Right lobe of liver (tissue), 6 donors: ENCODE measurements at regions not wholly inside any gene's neighbourhood (a gene's known extent, or its start where the extent isn't known, plus 50 kb on each side); places are given as distances from the start of the nearest gene placed in this dataset.

ENCODE experiments used
- ATAC-seq, 4 donors: fragments of 200-7000 bp; cut with Tn5 transposase; one replicate each; pipeline ENCODE4 v1.9.1; 2020; ENCODE audit warnings: mild to moderate bottlenecking in 4 of 4, moderate library complexity in 4 of 4
- DNase-seq, 3 donors: peaks; one replicate each; pipeline ENCODE4 v3.0.0-alpha.2; 2020
- H3K27ac ChIP-seq, 3 donors: fragments of 200-600 bp; one replicate each; pipeline ENCODE4 v1.8.0; 2022
- H3K27me3 ChIP-seq, 2 donors: fragments of 200-600 bp; one replicate each; pipeline ENCODE4 v1.8.0; 2022
- H3K36me3 ChIP-seq, 4 donors: fragments of 200-600 bp; sonication (generic) in 1 of 4; one replicate each; pipeline versions ENCODE4 v1.5.1 to v1.8.0; 2017 to 2022; ENCODE audit warnings: control low read depth in 1 of 4
- H3K4me1 ChIP-seq, 4 donors: fragments of 200-600 bp; sonication (generic) in 1 of 4; one replicate each; pipeline versions ENCODE4 v1.5.1 to v1.8.0; 2017 to 2022; ENCODE audit warnings: control low read depth in 1 of 4
- H3K4me3 ChIP-seq, 3 donors: fragments of 200-600 bp; one replicate each; pipeline ENCODE4 v1.8.0; 2022
- H3K9me3 ChIP-seq, 4 donors: fragments of 200-600 bp; sonication (generic) in 1 of 4; one replicate each; pipeline versions ENCODE4 v1.5.1 to v1.8.0; 2017 to 2022; ENCODE audit warnings: control low read depth in 1 of 4
- CTCF ChIP-seq, 4 donors: fragments of 200-600 bp in 3 of 4; fragments of 450-650 bp in 1 of 4; IDR thresholded peaks; one replicate each; pipeline versions ENCODE4 v1.5.1 to v1.8.0; 2016 to 2022; ENCODE audit warnings: antibody characterized with exemption in 4 of 4, mild to moderate bottlenecking in 2 of 4
- POLR2A ChIP-seq: fragments of 450-650 bp; IDR thresholded peaks from one replicate; pipeline ENCODE4 v1.6.1; 2017; ENCODE audit warnings: antibody characterized with exemption, mild to moderate bottlenecking
- WGBS: methylation state at CpG from one replicate; pipeline ENCODE4 v1.1.6; 2018; ENCODE audit warnings: low coverage, low lambda C conversion rate; ENCODE audit not compliant: insufficient coverage; ENCODE audit errors: missing lambda C conversion rate; 5-methylcytosine and 5-hydroxymethylcytosine counted together
- intact Hi-C, 2 donors: fragments of 100-400 bp; cut with DNase I; formaldehyde crosslinking; loops; one replicate each; pipeline versions ENCODE4 v1.11.2 to v1.14.1; 2022
- donor health status: DM: no; HTN: yes; CAD: no.
- donor health status: DM: no; HTN: no; CAD: no.
- donor health status: DM: no; HTN: no; CAD: no.
- donor health status: DM: no; HTN: yes; CAD: no.
- donor health status: DM: no; HTN: yes; CAD: no.

GRCh38 chr17:68707031-68707430 is 105.9 kb upstream of the FAM20A start:
- Histone ChIP-seq H3K27ac (no peak overlapping the region), H3K9me3 (peaks cover 0 to 2% (median 0%) of the 10 kb centered on the region in 4 donors), H3K27me3 (no peaks in the 10 kb centered on the region), H3K4me1 (no peaks in the 10 kb centered on the region), H3K4me3 (no peak overlapping the region), H3K36me3 (no peaks in the 10 kb centered on the region)
- DNase-seq (no peak), ATAC-seq (no peak)
- TF ChIP-seq POLR2A: no peak
- no peak for TF ChIP-seq CTCF (IDR thresholded peaks at IDR 0.05)
- intact Hi-C loops: no loop called here
- 82% methylated on average over 4 of the region's 4 CpGs for WGBS

- Histone ChIP-seq H3K36me3 (no peaks in the 10 kb centered on the region), H3K4me3 (no peak overlapping the region), H3K27ac (no peak overlapping the region), H3K4me1 (no peaks in the 10 kb centered on the region), H3K27me3 (no peaks in the 10 kb centered on the region), H3K9me3 (peaks cover 0 to 2% (median 0%) of the 10 kb centered on the region in 4 donors)
- no peak for TF ChIP-seq CTCF (IDR thresholded peaks at IDR 0.05)
- TF ChIP-seq POLR2A: no peak
- intact Hi-C loops: no loop called here
- no peak for DNase-seq
- 56% methylated on average over 5 of the region's 5 CpGs for WGBS
- peak in 1 of 4 donors; percentile 33 for ATAC-seq
These were observed 105.3 kb upstream of the FAM20A start for GRCh38 chr17:68706356-68706920.

- H3K9me3 ChIP-seq: no peaks in the 10 kb centered on the region
- intact Hi-C loops: no loop called here
- H3K36me3 ChIP-seq: no peaks in the 10 kb centered on the region
- no peak for DNase-seq
- H3K4me3 ChIP-seq: no peak overlapping the region
- ATAC-seq: no peak
- no peaks in the 10 kb centered on the region for H3K4me1 ChIP-seq
- TF ChIP-seq POLR2A (no peak), CTCF (IDR thresholded peaks at IDR 0.05) (no peak)
- WGBS: 59% methylated on average over 3 of the region's 3 CpGs
- H3K27me3 ChIP-seq: no peaks in the 10 kb centered on the region
- H3K27ac ChIP-seq: no peak overlapping the region
These were observed 104.5 kb upstream of the FAM20A start for GRCh38 chr17:68705714-68706076.

- DNase-seq: no peak
- TF ChIP-seq CTCF (IDR thresholded peaks at IDR 0.05) (no peak), POLR2A (no peak)
- Histone ChIP-seq H3K27me3 (no peaks in the 10 kb centered on the region), H3K9me3 (no peaks in the 10 kb centered on the region), H3K36me3 (no peaks in the 10 kb centered on the region), H3K4me3 (no peak overlapping the region), H3K27ac (no peak overlapping the region), H3K4me1 (no peaks in the 10 kb centered on the region)
- ATAC-seq: no peak
- intact Hi-C loops: no loop called here
- WGBS: 78% methylated on average over 11 of the region's 11 CpGs
These were observed 103.9 kb upstream of the FAM20A start for GRCh38 chr17:68704871-68705713.
